HUDEP-2 (cell line): ENCODE measurements at regions not wholly inside any gene's neighbourhood (a gene's known extent, or its start where the extent isn't known, plus 50 kb on each side); places are given as distances from the start of the nearest gene placed in this dataset.
"Not testable (repeated sequence)": the region's sequence is repeated elsewhere in the genome, so short reads cannot be mapped to it uniquely, and the experiment has no call there.

Experiments used
- DNase-seq, 76 experiments: peaks; one replicate each; lab custom pipeline; 2025; ENCODE audit not compliant: unreplicated experiment in 76 of 76; lab: John Stamatoyannopoulos, UW

DNA sequence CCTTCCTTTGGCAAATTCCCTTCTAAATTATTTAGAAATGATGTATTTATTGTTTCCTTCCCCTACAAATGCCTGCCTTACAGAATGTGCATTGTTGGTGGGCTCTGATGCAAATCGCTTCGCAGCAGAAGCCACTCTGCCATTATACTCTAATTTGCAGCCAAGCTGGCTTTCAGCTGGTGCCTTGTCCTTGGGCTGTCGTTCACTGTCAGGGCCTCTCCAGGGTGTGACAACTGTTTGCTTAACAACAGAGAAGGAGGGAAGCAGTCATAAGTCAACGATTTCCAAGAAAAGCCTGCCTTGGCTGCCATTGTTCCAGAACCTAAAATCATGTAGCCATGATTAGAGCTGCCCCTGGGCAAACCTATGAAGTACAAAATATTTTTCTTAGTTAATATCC is 260.1 kb upstream of the RGMB start:
- no peak for DNase-seq

DNA sequence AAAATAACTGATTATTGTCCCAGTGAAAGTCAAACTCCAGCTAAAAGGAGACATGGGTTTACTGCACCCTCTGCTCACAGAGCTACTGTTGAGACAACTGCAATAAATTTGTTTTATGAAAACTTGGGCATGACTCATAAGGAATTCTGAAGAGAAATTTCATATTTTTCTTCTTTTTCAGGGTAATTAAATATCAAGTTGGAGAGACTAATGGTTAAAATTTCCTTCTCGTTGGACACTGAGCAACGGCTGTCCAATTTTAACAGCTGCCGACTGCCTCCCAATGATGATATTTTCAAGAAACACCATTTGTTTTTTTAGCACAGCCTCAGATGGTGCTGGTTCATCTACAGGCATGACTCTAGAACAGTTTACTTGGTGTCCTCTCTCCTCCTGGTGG is 259.2 kb upstream of the RGMB start:
- no peak for DNase-seq

DNA sequence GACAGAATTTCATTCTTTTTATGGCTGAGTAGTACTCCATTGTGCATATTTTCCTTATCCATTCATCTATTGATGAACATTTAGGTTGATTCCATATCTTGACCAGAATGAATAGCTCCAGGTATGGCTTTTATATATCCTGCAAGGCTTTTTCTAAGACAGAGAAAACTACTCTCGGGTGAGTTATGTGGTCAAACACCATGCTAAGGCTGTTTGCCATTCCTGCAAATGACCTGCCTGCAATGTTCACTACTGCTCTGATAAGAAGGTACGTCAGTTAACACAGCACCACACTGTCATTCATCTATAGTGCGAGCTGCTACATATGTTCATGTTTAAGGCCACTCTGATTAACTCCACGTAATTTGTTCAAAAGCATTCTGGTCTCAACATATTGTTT is 256.8 kb upstream of the RGMB start:
- DNase-seq: no peak

DNA sequence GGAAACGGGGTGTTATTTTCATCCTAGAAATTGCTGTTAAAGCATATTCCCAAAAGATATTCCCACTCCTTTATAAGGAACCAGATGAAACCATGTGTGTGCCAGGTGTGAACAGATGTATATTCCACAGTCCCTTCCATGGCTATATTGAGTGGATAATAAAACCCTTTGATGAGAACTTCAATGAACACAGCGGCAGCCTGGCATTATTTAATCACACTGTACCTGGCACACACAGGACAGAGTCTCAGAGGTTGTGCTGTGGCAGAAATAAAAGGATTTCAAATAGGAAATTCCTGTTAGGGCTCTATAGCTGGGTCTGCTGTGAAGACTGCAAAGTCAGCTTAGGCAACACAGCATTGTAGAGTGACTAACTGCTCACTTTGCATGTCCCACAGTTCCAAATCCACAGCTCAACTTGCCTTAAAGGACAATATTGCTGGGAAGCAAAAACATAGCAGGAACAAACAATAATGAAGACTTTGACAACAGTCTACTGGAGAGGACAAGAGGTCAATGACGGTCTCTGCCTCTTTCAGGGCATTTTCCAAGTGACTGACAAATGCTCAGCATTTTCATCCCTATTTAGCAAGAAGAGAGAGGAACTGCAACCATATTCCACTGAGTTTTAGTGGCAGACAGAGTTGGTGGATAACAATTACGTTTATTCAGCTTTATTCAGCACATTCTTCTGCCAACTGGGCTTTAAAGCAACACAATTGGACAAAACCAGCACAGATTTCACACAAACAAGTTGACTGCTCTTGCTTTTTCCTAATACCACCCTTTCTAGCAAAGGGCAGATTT is 255.7 kb upstream of the RGMB start:
- no peak for DNase-seq

DNA sequence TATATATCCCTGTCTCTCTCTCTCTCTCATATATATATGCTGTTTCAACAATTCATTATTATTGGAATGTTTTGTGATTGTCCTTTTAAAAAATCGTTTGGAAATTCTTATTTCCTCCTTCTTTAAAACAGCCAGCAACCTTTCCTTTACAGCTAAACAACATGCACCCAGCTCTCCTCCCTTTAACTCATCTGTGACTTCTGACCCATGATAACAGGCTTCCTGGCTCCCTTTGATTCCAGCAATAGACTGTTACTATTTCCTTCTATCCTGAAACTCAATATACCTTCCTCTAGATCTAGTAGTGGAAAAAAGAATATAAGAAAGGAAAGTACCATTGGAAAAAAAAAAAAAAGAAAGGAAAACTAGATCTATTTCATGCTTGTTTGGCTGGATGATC is 254.7 kb upstream of the RGMB start:
- DNase-seq: no peak

DNA sequence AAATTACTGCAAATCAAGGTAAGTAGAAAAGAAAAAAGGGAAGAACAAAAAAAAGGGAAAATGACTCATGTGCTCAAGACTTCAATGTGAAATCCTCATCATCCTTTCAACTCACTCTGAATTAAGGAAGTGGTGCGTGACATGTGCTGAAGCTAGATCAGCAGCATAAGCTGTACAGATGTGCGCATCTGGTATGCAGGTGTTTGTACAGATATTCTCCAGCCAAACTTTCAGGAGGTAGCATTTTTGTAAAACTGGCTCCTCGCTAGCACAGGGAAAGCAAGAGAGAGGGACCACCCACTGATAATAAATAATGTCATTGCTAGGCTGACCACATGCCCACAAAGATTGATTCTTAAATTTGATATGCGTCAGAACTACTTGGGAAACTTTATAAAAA is 253.9 kb upstream of the RGMB start:
- no peak for DNase-seq

DNA sequence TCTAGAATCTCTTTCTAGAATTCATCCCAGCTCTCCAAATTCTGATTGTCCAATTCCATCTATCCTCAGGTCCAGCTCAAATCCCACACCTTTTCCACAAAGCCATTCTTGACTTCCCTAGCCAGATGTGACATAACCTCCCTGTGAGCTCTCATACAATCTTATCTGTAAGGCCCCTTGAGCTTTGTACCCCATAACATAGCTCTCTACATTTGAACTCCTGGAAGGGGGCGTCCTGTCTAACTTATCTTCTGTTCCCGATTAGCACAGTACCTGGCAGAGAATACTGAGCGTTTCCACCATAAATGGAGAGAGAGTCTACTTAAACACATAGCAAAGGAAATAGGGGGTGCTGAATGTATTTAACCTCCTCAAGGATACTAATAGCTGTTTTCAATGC is 251.6 kb upstream of the RGMB start:
- no peak for DNase-seq

DNA sequence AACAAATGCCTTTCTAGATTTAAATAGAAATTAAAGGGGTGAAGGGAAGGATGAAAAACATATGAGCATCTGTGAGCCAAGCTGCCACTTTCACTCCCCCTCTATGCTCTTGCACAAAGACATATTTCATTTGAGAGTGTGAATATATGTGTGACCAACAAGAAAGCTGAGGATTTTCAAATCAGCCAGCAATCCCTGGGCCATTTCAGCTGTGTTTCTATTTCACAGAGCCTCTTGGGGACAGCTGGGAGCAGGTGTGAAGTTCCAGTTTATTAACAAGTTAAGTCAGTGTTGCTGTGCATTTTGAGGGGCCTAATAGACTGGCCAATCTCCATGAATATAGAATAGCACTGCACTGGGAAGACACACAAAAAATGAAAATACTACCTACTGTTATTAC is 248.7 kb upstream of the RGMB start:
- DNase-seq: no peak

DNA sequence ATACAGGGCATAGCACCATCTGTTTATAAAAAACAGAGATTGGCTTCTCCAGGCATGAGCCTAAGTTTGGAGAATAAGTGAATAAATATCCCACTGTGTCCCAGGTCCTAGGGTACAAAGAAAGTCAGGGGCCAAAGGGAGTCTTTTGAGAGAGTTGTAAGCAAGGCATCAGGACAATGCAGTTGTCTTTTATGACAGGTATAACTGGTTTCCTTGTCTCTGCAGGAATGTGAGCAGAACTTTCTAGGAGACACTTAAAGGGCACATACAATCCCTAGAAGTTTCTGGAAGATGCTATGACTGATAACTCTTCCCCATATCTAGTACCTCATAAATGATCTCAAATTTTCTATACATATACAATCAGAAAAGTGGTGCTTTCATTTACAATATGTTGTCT is 245.6 kb upstream of the RGMB start:
- no peak for DNase-seq

DNA sequence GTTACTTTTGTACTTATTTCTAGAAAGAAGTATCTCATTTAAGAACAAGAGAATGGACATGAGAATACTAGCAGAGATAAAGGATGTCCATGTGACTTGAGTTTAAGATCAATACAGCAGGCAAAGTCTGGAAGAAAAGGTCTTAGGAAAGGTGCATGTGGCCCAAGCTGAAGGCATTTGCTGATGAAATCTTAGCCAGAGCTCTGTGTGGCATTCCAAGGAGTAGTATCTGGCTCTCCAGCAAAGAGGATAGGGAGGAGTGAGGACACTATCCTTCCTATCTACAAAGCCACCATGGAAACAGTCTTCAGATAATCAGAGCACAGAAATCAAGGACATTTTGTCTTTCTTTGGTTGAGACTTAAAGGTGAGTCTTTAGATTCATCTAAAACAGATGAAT is 244.1 kb upstream of the RGMB start:
- no peak for DNase-seq

DNA sequence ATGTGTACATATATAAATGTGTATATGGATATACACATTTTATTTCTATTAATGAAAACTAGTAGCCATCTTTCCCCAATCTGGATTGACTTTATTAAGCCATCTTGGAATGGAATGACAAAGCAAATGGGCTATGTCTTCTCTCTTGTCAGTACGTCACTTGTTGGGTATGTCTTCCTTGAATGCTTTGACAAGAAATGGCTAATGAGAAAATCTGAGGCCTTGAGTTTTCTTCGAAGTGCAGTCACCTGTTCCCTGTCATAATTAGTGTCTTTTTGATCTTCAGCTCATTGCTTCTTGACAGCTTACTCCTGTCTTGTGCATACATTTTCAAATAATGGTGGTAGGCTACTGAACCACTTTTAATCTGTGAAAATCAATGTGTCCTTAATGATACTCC is 243.2 kb upstream of the RGMB start:
- DNase-seq: no peak

DNA sequence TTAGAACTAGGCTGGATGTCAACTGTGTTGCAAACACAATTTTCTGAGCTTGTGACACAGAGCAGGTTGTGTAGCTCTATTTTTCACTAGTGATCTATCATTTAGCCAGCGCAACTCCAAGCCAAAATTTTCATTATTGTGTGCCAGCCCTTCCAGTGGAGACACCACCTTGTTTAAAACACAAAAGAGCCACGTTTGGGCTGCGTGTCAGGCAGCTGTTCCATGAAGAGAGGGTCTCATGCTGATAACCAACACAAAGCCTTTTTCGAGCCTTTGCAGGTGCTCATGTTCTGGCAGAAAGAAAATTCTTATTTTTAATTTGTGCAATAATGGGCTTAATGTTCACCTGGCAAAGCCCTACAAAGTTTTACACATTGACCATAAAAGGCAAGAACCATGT is 237.6 kb upstream of the RGMB start:
- no peak for DNase-seq

DNA sequence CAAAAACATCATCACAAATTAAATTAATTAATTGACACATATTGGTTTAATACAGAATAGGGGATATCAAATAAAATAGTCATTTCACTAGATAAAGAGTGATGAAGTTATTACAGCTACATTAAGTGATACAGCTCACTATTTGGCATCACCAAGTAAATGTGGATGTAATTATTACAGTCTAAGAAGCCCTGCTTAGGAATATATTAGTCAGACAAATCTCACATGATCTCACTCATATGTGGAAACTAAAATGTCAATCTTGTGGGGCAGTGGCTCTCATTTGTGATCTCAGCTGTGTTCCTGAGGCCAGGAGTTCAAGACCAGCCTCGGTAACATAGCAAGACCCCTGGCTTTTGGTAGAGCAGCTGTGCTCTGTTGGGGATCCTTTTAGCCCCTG is 233.4 kb upstream of the RGMB start:
- no peak for DNase-seq

DNA sequence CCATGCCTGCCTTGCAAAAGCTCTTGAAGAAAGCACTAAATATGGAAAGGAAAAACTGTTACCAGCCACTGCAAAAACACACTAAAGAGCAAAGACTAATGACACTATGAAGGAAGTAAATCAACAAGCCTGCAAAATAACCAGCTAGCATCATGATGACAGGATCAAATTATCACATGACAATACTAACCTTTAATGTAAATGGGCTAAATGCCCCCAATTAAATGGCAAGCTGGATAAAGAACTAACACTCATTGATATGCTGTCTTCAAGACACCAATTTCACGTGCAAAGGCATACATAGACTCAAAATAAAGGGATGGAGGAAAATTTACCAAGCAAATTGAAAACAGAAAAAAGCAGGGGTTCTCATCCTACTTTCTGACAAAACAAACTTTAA is 231.8 kb upstream of the RGMB start:
- DNase-seq: no peak

DNA sequence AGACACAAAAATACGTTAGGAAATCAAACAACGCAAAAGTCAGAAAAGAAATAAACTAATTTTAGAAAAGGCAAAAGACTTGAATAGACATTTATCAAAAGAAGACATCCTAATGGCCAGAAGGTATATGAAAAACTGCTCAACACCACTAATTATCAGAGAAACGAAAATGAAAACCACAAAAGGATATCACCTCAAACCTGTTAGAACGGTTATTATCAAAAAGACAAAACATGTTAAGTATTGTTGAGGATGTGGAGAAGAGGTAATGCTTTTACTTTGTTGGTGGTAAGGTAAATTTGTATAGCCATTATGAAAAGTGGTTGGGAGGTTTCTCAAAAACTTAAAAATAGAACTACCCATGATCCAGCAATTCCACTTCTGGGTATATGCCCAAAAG is 230.0 kb upstream of the RGMB start:
- no peak for DNase-seq

DNA sequence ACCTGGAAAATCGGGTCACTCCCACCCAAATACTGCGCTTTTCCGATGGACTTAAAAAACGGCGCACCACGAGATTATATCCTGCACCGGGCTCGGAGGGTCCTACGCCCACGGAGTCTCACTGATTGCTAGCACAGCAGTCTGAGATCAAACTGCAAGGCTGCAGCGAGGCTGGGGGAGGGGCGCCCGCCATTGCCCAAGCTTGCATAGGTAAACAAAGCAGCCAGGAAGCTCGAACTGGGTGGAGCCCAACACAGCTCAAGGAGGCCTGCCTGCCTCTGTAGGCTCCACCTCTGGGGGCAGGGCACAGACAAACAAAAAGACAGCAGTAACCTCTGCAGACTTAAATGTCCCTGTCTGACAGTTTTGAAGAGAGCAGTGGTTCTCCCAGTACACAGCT is 226.5 kb upstream of the RGMB start:
- not testable (repeated sequence) for DNase-seq

DNA sequence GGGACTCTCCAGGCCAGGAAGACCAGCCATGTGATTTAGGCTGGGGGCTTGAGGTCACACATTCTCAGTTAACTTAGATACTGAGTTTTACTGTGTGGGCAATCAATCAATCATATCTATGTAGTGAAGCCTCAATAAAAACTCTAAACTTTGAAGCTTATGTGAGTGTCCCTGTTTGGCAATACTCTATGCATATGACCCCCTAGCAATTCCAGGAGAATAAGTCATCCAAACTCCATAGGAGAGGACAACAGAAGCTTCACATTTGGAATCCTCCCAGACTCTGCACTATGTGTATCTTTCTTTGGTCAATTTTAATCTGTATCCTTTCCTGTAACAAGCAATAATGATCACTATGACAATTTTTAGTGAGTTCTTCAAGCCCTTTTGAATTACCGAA is 216.8 kb upstream of the RGMB start:
- no peak for DNase-seq

DNA sequence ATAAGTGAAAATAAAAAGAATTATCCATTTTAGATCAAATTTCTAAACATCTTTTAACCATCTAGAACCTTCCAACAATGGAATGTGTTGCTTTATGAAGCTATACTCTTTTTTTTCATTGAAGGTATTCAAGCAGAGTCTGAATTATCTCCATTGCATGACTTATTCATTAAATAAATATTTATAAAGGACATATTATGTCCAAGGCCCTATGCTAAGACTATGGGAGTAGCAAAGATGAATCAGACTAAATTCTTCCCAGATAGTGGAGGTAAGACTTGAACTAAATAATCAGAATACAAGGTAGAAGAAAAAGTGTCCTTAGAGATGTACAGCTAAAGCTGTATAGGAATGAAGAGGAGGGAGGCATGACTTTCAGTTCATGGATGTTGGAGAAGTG is 215.5 kb upstream of the RGMB start:
- no peak for DNase-seq

DNA sequence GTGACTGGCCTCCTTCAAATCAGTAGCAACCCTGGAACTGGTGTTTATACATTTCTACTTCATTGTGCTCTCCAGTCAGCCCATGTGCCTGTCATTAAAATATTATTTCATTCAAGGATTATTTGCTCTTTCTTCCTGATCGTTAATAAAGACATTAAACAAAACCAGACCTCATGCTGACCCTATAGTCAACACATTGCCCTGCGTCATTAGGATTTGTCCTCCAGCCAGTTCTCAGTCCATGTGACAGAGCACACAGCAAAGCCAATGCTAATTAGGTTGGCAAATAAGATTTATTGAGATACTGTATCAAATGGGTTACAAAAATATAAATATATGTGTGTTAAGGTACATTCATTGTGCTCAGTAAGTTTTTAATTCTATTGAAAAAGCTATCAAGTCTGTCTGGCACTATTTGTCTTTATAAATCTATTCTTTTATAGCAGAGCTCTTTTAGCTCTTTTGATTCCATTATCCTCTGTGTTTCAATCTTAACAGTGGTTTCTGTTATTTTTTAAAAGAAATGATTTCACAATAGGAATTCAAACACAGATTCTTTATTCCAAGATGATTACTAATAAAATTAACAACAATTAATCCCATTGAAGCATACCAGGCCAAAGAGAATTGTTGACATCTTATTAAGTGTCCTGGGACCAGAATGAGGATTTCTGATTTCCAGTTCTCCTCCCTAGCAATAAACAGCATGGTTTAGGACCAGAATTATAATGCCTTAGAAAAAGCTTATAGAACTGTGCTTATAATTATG is 209.4 kb upstream of the RGMB start:
- no peak for DNase-seq

DNA sequence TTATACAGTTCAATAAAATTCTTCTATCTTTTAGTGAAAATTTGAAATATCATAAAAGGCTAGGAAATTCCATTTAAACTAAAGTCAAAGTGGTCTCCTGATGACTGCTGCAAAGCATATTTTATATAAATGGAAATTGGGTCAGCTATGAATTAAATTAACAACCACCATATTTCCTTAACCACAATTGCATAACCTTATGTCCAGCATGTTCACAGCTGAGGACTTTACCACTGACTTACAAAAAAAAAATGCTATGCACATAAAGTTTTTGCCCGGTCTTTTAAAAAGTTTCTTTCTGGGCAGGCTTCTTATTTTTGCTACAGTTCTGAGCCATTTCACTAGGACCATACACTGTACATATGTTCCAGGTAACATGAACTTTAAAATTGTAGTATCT is 208.6 kb upstream of the RGMB start:
- no peak for DNase-seq

DNA sequence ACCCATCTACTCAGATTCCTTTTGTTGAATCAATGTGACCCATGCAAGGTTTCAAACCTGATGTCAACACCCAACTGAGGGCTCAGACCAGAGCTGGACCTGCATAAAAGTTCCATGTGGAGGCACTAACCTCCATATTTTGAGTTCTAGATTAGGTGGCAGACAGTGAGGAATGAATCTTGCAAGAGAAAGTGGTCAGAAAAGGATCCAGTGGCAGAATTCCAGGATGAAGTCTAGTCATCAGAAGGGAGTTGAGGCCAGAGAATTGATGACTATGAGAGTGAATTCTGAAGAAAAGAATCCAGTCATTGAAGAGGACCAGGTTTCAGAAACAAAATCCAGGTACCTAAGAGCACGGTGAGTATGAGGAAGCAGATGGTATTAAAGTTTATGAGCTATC is 205.1 kb upstream of the RGMB start:
- no peak for DNase-seq

DNA sequence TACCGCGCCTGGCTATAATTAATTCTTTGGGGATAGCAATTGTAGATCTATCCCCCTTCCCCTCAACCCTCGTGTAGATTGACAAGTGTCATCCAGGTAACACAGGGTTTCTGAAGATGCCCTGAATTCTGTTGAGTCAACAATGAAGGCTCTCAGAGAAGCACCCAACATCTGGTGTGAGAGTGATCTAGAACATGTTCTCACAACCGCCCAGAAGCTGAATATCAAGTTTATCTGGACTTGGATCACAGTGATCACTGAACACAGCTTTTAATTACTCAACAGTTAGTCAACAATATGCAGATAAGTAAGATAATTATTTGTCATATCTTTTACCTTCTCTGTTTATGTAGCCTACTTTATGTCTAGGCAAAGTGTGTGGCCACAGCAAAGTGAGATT is 204.2 kb upstream of the RGMB start:
- DNase-seq: no peak
